Fibroblast of skin of left biceps (primary cell): ENCODE measurements at regions not wholly inside any gene's neighbourhood (a gene's known extent, or its start where the extent isn't known, plus 50 kb on each side); places are given as distances from the start of the nearest gene placed in this dataset.

ENCODE experiments used
- DNase-seq, 2 experiments: peaks; one replicate each; pipeline ENCODE4 v3.0.0-alpha.2; 2013; ENCODE audit warnings: low read depth in 2 of 2

DNA sequence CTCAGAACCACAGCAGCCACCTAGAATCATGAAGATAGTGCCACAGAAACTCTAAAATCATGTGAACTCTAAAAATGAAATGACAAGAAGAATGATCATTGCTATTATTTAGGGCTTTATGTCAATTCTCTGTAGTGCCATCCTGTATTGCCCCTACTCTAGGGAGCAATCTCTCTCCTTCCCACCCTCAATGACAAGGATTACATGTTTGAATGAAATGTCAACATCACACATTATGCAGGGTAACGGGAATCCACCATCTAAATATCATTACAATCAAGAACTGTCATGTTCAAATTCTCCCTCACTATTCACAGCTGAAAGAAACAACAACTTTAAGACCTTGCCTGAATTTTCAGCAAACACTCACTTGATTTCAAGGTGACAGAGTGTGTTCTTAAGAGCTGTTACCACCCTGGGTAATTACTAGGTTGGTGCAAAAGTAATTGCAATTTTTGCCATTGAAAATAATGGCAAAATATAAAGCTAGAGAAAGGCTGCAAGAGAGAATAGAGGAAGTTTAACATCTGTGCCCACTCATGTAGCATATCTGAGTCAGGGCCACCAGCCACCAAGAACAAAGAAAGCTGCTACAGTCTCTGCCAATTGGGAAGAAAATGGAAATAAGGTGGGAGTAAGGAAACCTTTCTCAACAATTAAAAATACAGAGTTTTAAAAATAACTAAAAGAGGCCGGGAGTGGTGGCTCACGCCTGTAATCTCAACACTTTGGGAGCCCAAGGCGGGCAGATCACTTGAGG lies 112.8 kb upstream of the PSMD7 start:
- DNase-seq = no peak

DNA sequence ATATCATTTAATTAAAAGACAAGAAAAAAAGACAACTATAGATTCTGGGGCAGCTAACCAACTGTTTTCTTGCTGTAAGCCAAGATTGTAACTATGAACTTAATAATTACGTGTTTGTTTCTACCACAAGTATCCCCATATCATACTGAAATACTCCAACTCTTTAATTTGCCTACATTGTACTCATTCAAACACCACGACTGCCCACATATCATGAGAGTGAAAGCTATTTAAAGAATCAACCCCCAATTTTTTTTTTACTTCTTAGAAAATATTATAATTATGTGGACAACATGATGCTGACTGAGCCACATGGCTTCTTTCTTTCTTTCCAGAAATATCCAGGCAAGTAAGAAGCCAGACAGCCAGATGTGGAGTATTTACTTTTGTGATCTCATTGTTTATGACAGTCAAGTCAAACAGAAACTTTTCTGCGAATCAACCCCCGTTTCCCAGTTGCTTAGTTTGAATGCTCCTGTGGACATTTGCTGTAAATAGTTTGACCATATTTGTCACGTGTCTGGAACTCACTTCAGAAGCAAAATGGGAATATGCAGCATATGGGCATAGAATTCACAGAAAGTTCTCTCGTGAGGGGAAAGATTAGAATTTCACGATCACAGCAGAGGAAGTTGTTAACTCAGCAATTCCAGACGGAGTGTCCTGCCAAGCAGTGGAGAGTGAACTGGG lies 126.8 kb upstream of the PSMD7 start:
- DNase-seq = peak; percentile 11 to 23

DNA sequence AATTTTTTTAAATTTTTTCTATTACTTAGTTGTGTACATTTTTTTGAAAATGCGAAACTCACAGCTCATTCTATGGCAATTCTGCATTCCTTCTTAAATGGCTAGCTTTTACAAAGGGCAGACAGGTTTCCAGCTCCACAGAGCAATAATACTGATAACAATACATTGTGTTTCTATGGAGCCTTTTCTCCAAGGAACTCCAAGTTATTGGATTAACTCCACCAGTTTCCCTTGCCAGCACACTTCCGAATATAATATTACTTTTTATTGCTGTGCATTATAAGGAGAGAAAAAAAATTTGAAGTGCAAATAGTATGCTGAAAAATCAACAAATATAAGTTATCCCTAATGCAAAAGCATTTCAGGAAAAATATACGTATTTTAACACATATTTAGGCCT lies 127.5 kb upstream of the PSMD7 start:
- DNase-seq = no peak

DNA sequence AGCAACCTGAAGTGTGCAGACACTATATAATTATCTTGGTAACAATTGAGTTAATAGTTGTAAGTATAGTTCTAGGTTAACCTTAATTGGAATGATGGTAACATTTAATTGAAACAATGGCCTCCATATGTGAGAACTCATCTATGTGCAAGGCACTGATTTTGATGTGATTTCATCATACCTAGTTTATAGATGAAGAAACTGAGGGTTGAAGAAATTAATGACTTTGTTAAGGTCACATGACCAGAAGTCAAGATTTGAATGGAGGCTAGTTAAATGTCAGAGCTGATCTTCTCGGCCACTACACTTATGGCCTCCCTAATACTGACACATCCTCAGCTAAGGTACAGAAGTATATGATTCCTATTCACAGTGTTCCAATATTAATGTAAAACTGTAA lies 128.2 kb upstream of the PSMD7 start:
- no peak for DNase-seq

DNA sequence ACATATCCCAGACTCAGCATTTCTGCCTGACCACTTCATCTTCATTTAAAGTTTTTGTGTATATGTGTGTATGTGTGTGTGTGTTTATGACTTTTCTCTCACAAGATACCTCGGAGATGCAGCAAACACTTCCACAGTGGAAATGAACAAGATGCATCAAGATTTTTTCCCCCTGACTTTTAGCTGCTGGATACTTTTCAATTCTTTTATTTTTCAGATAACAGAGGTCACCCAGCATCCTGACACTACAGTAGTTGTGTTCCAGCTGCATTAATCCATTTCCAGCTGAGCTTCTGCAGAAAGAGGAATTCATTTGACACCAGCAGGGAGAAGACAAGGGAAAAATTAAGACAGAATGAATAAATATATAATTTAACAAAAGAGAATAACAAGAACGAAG lies 130.2 kb upstream of the PSMD7 start:
- no peak for DNase-seq

DNA sequence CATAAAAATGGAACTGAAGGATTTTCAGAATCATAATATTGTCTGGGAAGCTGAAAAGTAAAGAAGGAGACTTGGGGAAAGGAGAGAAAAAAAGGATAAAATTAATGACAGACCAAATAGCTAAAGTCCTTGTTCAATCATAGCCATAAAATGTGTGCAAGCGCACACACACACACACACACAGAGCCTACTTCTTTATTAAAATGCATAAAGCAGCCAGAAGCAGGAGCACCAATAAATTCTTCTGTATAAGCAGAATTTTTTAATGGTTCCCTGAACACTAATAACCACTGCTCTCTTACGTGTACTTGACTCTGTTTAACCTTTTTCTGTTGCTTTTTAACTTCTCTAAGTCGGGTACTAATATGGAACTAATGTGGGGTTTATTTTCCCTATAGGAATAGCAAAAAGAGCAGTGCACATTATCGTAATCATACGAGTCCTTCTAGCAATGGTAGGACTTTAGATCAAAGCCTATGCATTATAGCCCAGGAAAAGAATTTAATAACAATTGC lies 131.0 kb upstream of the PSMD7 start:
- DNase-seq = no peak

DNA sequence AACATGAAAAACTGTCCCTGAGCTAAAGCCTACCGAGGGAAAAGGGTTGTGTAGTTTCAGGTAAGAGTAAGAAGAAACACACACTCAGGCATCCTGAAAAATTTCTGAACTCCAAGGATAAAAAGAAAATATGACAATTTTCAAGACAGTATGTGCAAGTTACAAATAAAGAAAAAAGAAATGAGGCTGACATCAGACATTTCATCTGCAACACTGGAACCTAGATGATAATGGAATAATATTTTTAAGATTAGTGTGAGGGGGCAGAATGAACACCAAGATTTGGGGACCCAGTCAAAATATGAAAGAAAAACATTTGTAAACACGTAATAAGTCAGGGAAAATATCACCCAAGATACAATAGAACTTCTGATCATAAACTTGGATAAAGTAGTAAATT lies 135.9 kb upstream of the PSMD7 start:
- DNase-seq = no peak

DNA sequence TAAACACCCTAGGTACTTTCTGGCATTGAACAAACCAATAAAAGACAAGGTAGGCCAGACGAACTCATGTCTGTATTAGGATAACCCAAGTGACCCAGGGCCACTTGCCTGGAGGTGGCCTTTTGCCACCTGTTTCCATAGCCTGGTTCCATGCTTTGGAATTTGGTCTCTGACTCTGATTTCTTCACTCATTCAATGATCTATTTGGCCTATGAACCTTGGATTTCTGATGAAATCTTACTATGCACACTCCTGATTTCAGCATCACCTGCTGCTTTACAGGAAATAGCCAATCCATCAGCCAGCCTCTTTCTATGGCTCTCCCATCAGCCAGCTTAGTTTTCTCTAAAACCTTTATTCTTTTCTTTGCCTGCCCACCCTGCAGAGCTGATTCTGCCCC lies 142.8 kb upstream of the PSMD7 start:
- no peak for DNase-seq

DNA sequence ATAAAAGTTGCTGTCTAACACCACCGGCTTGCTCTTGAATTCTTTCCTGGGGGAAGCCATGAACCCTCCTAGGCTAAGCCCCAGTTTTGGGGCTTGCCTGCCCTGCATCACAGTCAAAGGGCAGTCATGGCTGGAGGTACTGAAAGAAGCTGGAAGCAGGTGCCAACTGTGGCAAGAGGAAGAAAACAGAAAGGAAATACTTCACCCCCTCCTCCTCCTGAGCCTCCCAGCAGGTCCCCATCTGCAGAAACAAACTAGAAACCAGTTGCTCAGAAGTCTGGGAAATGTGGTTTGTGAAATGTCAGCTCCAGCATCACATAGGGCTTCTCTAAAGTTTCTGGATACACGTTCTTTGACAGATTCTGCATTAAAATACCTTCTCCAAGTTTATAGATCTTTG lies 150.0 kb upstream of the PSMD7 start:
- no peak for DNase-seq

DNA sequence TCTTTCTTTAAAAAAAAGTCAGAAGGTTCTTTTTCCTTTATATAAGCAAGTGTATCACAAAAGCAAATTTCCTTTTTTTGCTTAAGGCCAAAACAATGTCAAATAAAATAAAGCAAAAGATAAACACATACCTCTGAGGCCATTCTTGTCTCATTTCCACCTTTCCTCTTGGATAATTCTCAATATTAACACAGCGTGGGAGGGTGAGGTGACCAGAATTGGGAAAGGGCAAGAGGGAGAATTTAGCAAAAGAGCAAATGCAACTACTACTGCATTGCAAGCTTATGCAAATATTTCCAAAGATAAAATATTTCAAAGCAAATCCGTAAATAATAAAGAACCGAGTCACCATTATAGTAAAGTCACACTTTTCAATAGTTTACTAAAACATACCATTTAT lies 153.4 kb upstream of the PSMD7 start:
- DNase-seq = no peak

DNA sequence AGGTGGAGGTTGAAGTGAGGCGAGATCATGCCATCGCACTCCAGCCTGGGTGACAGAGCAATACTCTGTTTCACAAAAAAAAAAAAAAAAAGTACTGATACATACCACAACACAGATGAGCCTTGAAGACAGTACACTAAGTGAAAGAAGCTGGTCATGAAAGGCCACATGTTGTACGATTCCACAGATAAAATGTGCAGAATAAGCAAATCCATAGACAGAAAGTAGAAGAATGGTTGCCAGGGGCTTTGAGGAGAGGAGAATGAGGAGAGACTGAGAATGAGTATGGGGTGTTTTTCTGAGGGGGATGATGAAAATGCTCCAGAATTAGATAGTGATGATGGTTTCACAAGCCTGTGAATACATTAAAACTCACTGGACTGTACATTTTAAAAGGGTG lies 155.6 kb upstream of the PSMD7 start:
- DNase-seq = no peak

DNA sequence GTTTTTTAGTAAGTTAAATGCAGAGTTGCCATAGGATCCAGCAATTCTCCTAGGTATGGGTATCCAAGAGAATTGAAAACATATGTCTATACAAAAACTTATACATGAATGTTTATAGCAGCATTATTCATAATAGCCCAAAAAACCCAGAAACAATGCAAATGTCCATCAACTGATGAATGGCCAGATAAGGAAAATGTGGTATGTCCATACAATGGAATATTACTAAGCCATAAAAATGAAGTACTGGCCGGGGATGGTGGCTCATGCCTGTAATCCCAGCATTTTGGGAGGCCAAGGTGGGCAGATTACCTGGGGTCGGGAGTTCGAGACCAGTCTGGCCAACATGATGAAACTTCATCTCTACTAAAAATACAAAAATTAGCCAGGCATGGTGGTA lies 156.1 kb upstream of the PSMD7 start:
- no peak for DNase-seq

DNA sequence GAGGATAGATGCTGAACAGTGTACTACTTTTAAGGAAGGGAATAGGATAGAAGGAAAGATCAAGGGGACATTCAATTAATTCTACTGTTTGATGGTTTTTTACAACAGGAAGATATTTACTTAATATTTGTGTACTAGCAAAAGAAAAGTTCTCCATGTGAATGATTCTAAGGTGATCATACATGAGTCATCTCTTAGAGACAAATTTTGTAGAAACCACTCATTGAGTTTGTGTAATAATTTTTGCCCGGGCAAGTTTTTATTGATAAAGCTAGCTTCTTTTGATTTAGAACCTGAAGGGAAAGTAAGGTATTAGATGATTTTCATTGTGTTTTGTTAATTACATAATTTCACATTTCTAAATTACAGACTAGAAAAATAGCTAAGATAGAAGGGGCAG lies 172.8 kb upstream of the PSMD7 start:
- DNase-seq = no peak

DNA sequence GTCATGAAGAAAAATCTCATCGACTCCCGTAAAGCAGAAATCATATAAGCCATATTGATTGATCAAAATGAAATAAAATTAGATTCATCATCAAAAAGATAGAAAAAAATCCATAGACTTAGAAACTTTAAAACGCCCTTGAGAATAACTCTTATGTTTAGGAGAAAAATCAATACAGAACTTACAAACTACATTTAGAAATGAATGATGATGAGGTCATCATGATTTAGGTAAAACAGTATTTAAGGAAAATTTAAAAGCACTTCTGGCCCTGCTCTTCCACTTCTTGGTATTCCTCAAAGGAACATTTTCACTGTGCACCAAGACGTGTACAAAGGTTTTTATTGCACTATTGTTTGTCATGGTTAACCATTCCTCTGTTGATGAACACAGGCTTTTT lies 173.4 kb upstream of the PSMD7 start:
- no peak for DNase-seq

DNA sequence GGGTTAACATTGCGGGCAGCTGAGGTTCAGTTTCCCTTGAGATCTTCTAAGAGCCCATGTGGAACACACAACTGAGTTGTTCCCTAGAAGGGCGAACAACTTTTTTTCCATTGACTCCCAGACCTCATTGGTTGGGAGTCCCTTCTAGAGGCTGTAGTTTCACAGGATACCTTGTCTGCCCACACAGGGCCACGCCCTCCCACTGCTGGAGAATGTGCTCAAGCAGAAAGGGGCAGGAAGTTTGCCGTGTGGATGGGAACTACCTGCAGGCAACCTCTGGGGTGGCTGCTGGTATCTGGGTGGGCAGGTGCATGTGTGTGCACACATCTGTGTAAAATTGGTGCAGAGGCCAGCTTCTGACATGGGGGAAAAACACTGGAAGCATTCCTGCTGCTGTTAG lies 178.8 kb upstream of the PSMD7 start:
- DNase-seq = no peak

DNA sequence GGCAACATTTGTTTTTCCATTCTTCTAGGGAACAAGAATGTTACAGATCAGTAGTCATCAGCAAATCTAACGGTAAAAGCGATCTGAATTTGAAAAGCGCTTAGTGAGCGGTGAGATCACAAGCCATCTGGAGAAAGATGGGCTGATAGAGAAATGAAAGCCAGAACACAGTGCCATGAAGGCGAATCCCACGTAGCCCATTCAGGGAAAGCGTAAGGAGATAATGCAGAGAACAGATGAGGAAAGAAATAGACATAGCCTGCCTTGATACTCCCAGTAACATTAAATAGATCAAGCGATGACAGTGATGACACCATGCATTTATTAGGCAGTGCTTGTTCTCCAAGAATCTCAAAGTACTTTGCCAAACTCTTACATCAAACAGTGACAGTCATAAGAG lies 183.1 kb upstream of the PSMD7 start:
- no peak for DNase-seq

DNA sequence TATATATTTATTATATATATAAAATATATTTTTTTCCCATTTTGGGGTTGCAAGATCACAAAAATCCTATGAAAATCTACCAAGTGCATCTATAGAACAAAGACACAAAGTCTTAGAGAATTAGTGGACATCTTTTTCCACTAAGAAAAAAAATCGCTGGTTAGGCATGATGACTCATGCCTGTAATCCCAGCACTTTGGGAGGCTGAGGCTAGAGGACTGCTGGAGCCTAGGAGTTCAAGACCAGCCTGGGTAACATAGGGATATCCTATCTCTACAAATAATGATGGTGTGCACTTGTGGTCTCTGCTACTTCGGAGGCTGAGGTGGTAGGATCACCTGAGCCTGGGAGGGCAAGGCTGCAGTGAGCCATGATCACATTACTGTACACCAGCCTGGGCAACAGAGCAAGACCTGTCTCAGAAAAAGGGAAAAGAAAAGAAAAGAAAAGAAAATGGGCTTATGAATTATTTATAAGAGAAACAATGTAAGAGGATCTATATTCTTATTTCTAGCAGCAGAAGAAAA lies 185.1 kb upstream of the PSMD7 start:
- DNase-seq = no peak

DNA sequence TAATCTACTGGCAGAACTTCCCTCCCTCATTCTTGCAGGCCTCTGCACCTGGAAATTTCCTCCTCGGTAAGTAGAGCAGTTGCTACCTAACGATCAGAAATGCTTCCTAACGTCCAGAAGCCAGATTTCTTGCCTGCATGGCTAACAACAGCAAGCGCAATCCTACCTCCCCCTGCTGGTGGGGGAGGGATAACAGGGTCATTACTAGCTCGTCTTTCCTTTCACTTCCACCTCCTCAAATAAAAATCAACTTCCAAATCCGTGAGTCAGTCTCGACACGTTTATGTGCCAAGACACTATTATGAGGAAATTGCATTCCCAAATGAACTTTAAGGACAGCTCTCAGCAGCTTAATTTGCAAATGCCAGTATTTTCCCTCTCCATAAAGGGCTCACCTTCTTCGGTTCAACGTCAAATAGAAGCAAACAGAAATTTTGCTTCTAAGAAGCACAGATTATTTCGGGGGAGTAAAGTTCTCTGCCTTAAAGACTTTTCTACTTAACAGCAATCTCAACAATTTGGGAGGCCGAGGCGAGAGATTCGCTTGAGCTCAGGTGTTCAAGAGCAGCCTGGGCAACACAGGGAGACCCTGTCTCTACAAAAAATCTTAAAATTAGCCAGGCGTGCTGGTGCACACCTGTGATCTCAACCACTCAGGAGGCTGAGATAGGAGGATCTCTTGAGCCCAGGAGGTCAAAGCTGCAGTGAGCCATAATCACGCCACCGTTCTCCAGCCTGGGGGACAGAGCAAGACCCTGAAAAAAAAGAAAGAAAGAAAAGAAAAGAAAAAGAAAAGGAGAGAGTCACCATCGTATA lies 188.6 kb upstream of the PSMD7 start:
- DNase-seq = peak; percentile 2 to 7

DNA sequence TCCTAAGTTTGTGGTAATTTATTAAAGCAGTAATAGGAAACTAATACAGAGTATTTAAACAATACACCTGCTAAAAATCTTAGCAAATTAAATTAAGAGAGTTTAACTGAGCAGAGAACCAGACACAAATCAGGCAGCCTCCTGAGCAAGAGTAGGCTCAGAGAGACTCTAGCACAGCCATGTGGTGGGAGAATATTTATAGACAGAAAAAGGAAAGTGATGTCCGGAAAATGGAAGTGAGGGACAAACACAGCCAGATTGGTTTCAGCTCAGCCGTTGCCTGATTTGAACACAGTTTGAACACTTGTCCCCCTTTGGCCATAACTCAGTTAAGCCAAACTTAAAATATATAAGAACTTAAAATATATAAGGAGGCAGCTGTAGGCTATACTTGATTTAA lies 192.6 kb upstream of the PSMD7 start:
- DNase-seq = no peak

DNA sequence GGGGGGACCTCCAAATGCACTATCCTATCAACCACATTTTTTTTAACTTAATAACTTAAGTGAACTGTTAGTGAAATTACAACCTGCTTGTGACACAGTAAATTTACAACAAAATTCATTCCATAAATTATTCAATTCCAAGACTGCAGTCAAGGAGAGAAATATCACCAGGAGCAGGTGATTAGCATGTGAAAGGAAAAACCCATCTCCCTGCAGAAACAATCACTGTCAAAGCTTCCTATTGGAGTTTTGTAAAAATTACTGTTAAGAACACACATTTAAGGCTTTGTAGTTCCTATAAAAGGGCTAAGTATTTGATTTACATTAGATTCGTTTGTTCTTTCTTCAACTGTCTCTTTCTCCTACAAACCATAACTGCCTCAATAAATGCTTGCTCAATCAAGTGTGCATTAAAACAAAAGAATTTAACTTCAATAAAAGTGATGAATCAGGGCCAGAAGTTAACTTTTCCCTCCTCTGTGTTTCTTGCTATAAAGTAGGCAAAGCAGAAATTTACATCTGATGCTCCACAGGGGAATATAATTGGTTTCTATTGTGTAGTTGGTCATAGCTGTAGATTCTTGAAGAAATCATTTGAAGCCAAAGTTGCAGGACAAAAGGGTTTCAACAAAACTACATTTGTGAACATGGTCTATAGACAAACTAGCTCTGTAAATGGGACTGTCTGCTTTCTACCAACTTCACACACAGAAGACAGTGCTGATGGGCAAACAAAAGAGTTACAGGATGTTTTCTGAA lies 195.1 kb upstream of the PSMD7 start:
- no peak for DNase-seq
